GM18502 (cell line): ENCODE measurements at regions not wholly inside any gene's neighbourhood (a gene's known extent, or its start where the extent isn't known, plus 50 kb on each side); places are given as distances from the start of the nearest gene placed in this dataset.

ENCODE experiments used
- ATAC-seq: cut with Tn5 transposase; IDR thresholded peaks from one replicate; pipeline ENCODE4 v1.9.1; 2021; ENCODE audit warnings: mild to moderate bottlenecking; ENCODE audit not compliant: unreplicated experiment, poor library complexity

GRCh38 chr2:198930170-198930569, 527.6 kb downstream of the SATB2 start:
- ATAC-seq, result no peak

- ATAC-seq, result no peak
Observed at GRCh38 chr2:198928026-198928425, 529.7 kb downstream of the SATB2 start.

- ATAC-seq, result no peak
Observed at GRCh38 chr2:198917926-198918720, 539.6 kb downstream of the SATB2 start.

GRCh38 chr2:198917275-198917674, 540.5 kb downstream of the SATB2 start:
- no peak for ATAC-seq

- no peak for ATAC-seq
Observed at GRCh38 chr2:198916548-198917080, 541.1 kb downstream of the SATB2 start.

GRCh38 chr2:198913394-198914152, 544.2 kb downstream of the SATB2 start:
- ATAC-seq, result peak; percentile 98

- no peak for ATAC-seq
Observed at GRCh38 chr2:198909525-198910267, 548.0 kb downstream of the SATB2 start.

- peak; percentile 67 for ATAC-seq
Observed at GRCh38 chr2:198905881-198906612, 551.7 kb downstream of the SATB2 start.

GRCh38 chr2:198901894-198902293, 555.8 kb downstream of the SATB2 start:
- ATAC-seq, result no peak

- ATAC-seq, result no peak
Observed at GRCh38 chr2:198900141-198900540, 557.6 kb downstream of the SATB2 start.

- peak; percentile 90 for ATAC-seq
Observed at GRCh38 chr2:198890490-198890889, 567.2 kb downstream of the SATB2 start.

- ATAC-seq, result no peak
Observed at GRCh38 chr2:198883604-198884003, 574.1 kb downstream of the SATB2 start.

- no peak for ATAC-seq
Observed at GRCh38 chr2:198880986-198881385, 576.8 kb downstream of the SATB2 start.

- no peak for ATAC-seq
Observed at GRCh38 chr2:198880421-198880820, 577.3 kb downstream of the SATB2 start.

GRCh38 chr2:198874472-198874858, 583.3 kb downstream of the SATB2 start:
- ATAC-seq, result peak; percentile 78

GRCh38 chr2:198873503-198874471, 584.0 kb downstream of the SATB2 start:
- ATAC-seq, result peak; percentile 23

GRCh38 chr2:198863655-198864054, 594.1 kb downstream of the SATB2 start:
- ATAC-seq, result no peak

GRCh38 chr2:198861080-198861479, 596.7 kb downstream of the SATB2 start:
- ATAC-seq, result no peak

GRCh38 chr2:198857246-198857645, 600.5 kb downstream of the SATB2 start:
- no peak for ATAC-seq
